Stomach (tissue), 8 donors: ENCODE measurements at regions not wholly inside any gene's neighbourhood (a gene's known extent, or its start where the extent isn't known, plus 50 kb on each side); places are given as distances from the start of the nearest gene placed in this dataset.

Source experiments
- DNase-seq, 2 donors: peaks; one replicate each; pipeline versions ENCODE4 v3.0.0 to v3.0.0-alpha.2; 2013 to 2019
- H3K27ac ChIP-seq, 5 donors: fragments of 200-600 bp in 4 of 5; sonication (generic) in 4 of 5; one replicate each; pipeline ENCODE4 v1.5.1; 2013 to 2019; ENCODE audit warnings: mild to moderate bottlenecking in 1 of 5, moderate library complexity in 1 of 5
- H3K27me3 ChIP-seq, 3 donors: fragments of 200-600 bp; sonication (generic); one replicate each; pipeline ENCODE4 v1.5.1; 2017 to 2019; ENCODE audit warnings: mixed run types in 1 of 3
- H3K36me3 ChIP-seq, 4 donors: fragments of 200-600 bp; sonication (generic); 1 replicate in 3 of 4; 2 replicates in 1 of 4; pipeline ENCODE4 v1.5.1; 2016 to 2019
- H3K4me1 ChIP-seq, 4 donors: fragments of 200-600 bp; sonication (generic); one replicate each; pipeline ENCODE4 v1.5.1; 2016 to 2019
- H3K4me3 ChIP-seq, 4 donors: fragments of 200-600 bp; sonication (generic) in 3 of 4; one replicate each; pipeline ENCODE4 v1.5.1; 2016 to 2019; ENCODE audit warnings: mild to moderate bottlenecking in 1 of 4
- H3K9me3 ChIP-seq, 4 donors: fragments of 200-600 bp; sonication (generic); one replicate each; pipeline ENCODE4 v1.5.1; 2016 to 2019
- EP300 ChIP-seq: sonication (generic); formaldehyde crosslinking; IDR thresholded peaks from one replicate; pipeline ENCODE4 v1.6.1; 2017; ENCODE audit warnings: antibody characterized with exemption
- POLR2A ChIP-seq, 4 donors: fragments of 450-650 bp; IDR thresholded peaks; one replicate each; pipeline ENCODE4 v1.6.1; 2016; ENCODE audit warnings: antibody characterized with exemption in 4 of 4, control low read depth in 2 of 4, mild to moderate bottlenecking in 1 of 4, moderate library complexity in 1 of 4
- POLR2AphosphoS5 ChIP-seq, 3 donors: sonication (generic); formaldehyde crosslinking; IDR thresholded peaks; one replicate each; pipeline ENCODE4 v1.6.1; 2016; ENCODE audit warnings: antibody characterized with exemption in 3 of 3
- WGBS, 5 donors: extraction: QIAGEN DNeasy Blood & Tissue Kit in 3 of 5; methylation state at CpG; one replicate each; pipeline versions ENCODE4 v1.1.5 to v1.1.7; 2013 to 2018; 5-methylcytosine and 5-hydroxymethylcytosine counted together
- intact Hi-C: fragments of 100-400 bp; cut with DNase I; formaldehyde crosslinking; loops from one replicate; pipeline ENCODE4 v1.15.1; 2023; ENCODE audit warnings: low total_unique reads
- TF ChIP-seq, protein P1 (sequence below), 7 experiments: fragments of 450-650 bp in 4 of 7; fragments of 200-600 bp in 3 of 7; sonication (generic) in 3 of 7; IDR thresholded peaks; one replicate each; pipeline ENCODE4 v1.5.1; 2016 to 2019; ENCODE audit warnings: antibody characterized with exemption in 7 of 7, control low read depth in 2 of 7, mild to moderate bottlenecking in 1 of 7
- donor health status: healthy with polysubstance abuse.
- donor health status: Bipolar disorder and iron deficiency.
- donor health status: healthy.

DNA sequence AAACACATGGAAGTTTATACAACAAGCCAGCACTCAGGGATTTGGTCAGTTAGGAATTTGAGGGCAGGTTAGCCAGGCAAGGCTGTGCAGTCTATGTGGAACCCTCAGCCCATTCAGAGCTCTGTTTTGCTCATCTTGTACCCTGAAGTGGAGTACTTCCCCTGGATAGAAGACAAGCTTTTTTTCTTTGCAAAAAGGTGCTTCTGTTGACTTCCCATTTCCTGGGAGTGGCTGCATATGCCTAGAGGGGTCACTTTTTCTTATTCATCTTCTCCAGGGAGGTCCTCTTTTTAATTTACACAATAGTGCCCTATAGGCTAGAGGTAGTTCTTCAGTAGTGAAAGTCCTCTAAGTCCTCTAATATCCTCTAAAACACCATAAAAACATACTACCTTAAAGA is 225.0 kb upstream of the P2RY1 start:
- TF ChIP-seq POLR2A (IDR thresholded peaks at IDR 0.05) = no peak
- no peaks in the 10 kb centered on the region for H3K27me3 ChIP-seq
- DNase-seq = no peak
- H3K4me3 ChIP-seq = no peak overlapping the region
- peaks cover 0 to 7% (median 3%) of the 10 kb centered on the region in 4 donors for H3K4me1 ChIP-seq
- intact Hi-C loops = no loop called here
- H3K9me3 ChIP-seq = peaks cover 0 to under 1% (median 0%) of the 10 kb centered on the region in 4 donors
- no peaks in the 10 kb centered on the region for H3K36me3 ChIP-seq
- H3K27ac ChIP-seq = no peak overlapping the region

DNA sequence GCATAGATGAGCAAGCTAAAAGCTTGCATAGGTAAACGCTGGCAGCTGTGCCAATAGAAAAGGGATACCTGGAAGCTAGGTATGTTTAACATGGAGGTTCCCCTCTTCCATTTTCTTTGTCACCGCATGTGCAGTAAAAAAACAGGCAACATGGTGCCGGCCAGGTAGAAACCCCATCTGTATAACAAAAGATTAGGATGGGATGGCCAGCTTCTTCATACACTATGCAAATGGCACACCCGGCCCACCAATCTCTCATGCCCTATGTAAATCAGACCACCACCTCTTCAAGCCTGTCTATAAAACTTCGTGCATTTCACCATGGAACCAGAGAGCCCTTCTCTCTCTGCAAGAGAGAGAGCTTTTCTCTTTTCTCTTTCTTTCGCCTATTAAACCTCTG is 224.3 kb upstream of the P2RY1 start:
- H3K9me3 ChIP-seq = no peaks in the 10 kb centered on the region
- TF ChIP-seq POLR2A (IDR thresholded peaks at IDR 0.05) = no peak
- no peak for TF ChIP-seq POLR2AphosphoS5 (IDR thresholded peaks at IDR 0.05)
- no peak for TF ChIP-seq EP300
- TF ChIP-seq, protein P1, sequence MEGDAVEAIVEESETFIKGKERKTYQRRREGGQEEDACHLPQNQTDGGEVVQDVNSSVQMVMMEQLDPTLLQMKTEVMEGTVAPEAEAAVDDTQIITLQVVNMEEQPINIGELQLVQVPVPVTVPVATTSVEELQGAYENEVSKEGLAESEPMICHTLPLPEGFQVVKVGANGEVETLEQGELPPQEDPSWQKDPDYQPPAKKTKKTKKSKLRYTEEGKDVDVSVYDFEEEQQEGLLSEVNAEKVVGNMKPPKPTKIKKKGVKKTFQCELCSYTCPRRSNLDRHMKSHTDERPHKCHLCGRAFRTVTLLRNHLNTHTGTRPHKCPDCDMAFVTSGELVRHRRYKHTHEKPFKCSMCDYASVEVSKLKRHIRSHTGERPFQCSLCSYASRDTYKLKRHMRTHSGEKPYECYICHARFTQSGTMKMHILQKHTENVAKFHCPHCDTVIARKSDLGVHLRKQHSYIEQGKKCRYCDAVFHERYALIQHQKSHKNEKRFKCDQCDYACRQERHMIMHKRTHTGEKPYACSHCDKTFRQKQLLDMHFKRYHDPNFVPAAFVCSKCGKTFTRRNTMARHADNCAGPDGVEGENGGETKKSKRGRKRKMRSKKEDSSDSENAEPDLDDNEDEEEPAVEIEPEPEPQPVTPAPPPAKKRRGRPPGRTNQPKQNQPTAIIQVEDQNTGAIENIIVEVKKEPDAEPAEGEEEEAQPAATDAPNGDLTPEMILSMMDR (IDR thresholded peaks at IDR 0.05) = no peak
- no peaks in the 10 kb centered on the region for H3K27me3 ChIP-seq
- no peak for DNase-seq
- intact Hi-C loops = no loop called here
- H3K36me3 ChIP-seq = no peaks in the 10 kb centered on the region
- H3K27ac ChIP-seq = no peak overlapping the region
- WGBS, 5 donors = 84 to 90% (median 88%) methylated on average over 6 of the region's 6 CpGs
- H3K4me1 ChIP-seq = peaks cover 0 to 7% (median 3%) of the 10 kb centered on the region in 4 donors
- H3K4me3 ChIP-seq = no peak overlapping the region

DNA sequence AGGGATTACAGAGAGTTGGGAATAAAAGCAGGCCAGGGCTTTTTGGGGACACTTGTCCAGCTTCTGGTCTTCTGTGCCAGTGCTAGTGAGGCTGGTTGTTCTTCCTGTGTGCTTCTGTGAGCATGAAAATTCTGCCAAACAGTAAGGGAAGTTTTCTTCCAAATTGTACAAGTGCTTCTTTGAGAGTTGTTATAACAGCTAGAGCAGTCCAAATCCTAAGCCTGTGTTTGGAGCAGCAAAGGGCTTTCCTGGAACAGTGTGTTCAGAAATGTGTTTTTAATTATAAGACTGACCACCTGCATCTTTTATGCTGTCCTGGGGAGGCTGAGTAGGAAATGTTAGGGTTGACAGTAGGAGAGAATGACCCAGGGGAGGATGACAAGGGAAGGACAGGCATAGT is 223.0 kb upstream of the P2RY1 start:
- H3K9me3 ChIP-seq = no peaks in the 10 kb centered on the region
- H3K4me1 ChIP-seq = peaks cover 0 to 7% (median 3%) of the 10 kb centered on the region in 4 donors
- H3K4me3 ChIP-seq = no peak overlapping the region
- no peaks in the 10 kb centered on the region for H3K36me3 ChIP-seq
- no peak for TF ChIP-seq POLR2A (IDR thresholded peaks at IDR 0.05)
- TF ChIP-seq POLR2AphosphoS5 (IDR thresholded peaks at IDR 0.05) = no peak
- TF ChIP-seq EP300 = no peak
- TF ChIP-seq, protein P1 (IDR thresholded peaks at IDR 0.05) = no peak
- DNase-seq = peak in 1 of 2 donors; percentile 9
- no peaks in the 10 kb centered on the region for H3K27me3 ChIP-seq
- H3K27ac ChIP-seq = no peak overlapping the region
- intact Hi-C loops = no loop called here

DNA sequence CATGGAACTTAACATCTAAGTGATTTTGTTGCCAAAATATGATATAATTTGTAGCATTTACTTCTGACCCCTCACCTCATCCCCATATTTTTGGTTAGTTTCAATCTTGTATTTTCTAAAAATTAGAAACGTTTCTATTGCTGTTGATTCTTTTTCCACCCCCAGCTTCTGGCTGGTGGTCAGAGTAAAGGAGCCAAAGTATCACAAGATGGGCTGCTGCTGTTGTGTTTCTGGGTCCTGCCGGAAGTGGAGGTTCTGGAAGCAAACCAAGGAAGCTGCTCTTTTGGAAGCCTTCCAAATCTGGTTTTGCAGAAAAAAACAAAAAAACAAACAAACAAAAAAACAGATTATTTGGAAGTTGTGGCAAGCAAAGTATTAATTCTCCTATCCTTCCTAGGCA is 221.1 kb upstream of the P2RY1 start:
- peak in 1 of 2 donors; percentile 14 for DNase-seq
- Histone ChIP-seq H3K4me1 (peaks cover 0 to 7% (median 3%) of the 10 kb centered on the region in 4 donors), H3K27me3 (no peaks in the 10 kb centered on the region), H3K36me3 (no peaks in the 10 kb centered on the region), H3K4me3 (no peak overlapping the region), H3K9me3 (no peaks in the 10 kb centered on the region), H3K27ac (no peak overlapping the region)
- intact Hi-C loops = no loop called here
- TF ChIP-seq, protein P1 (IDR thresholded peaks at IDR 0.05) = no peak
- no peak for TF ChIP-seq POLR2AphosphoS5 (IDR thresholded peaks at IDR 0.05)
- TF ChIP-seq POLR2A (IDR thresholded peaks at IDR 0.05) = no peak
- no peak for TF ChIP-seq EP300
- 57 to 73% (median 68%) methylated on average over 2 of the region's 2 CpGs for WGBS, 5 donors

DNA sequence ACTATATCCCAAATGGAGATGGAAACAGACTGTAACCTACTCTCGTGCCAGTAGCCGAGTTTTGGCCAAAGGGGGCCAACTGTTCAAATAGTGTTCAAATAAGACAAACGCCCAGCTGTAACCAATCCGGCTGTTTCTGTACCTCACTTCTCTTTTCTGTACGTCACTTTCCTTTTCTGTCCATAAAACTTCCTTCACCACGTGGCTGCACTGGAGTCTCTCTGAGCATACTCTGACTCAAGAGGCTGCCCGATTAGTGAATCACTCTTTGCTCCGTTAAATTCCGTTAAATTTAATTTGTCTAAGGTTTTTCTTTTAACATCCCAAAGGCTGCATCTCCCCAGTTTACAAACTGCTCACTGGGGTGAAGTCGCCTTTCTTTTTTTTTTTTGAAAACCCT is 219.2 kb upstream of the P2RY1 start:
- Histone ChIP-seq H3K4me1 (peaks cover 0 to 7% (median 3%) of the 10 kb centered on the region in 4 donors), H3K36me3 (no peaks in the 10 kb centered on the region), H3K27ac (no peak overlapping the region), H3K4me3 (no peak overlapping the region), H3K9me3 (no peaks in the 10 kb centered on the region), H3K27me3 (no peaks in the 10 kb centered on the region)
- WGBS, 5 donors = 82 to 95% (median 91%) methylated on average over 10 of the region's 10 CpGs
- DNase-seq = no peak
- TF ChIP-seq POLR2AphosphoS5 (IDR thresholded peaks at IDR 0.05) = no peak
- TF ChIP-seq, protein P1 (IDR thresholded peaks at IDR 0.05) = no peak
- TF ChIP-seq EP300 = no peak
- no peak for TF ChIP-seq POLR2A (IDR thresholded peaks at IDR 0.05)
- intact Hi-C loops = no loop called here
